Mesothelial cell of epicardium (in vitro differentiated cells): ENCODE measurements at regions not wholly inside any gene's neighbourhood (a gene's known extent, or its start where the extent isn't known, plus 50 kb on each side); places are given as distances from the start of the nearest gene placed in this dataset.

Source experiments
- DNase-seq, 2 experiments: peaks; one replicate each; pipeline ENCODE4 v3.0.0; 2021; ENCODE audit warnings: low spot score in 2 of 2; ENCODE audit not compliant: unreplicated experiment in 2 of 2
- H3K27ac Mint-ChIP-seq: 2 replicates; pipeline ENCODE4 v1.8.0; 2021; ENCODE audit warnings: mixed read lengths
- H3K27me3 Mint-ChIP-seq: 2 replicates; pipeline ENCODE4 v1.8.0; 2021; ENCODE audit warnings: low read depth, mixed read lengths
- H3K36me3 Mint-ChIP-seq: 2 replicates; pipeline ENCODE4 v1.8.0; 2021; ENCODE audit warnings: mixed read lengths
- H3K4me1 Mint-ChIP-seq: 2 replicates; pipeline ENCODE4 v1.8.0; 2021; ENCODE audit warnings: mixed read lengths
- H3K4me3 Mint-ChIP-seq: 2 replicates; pipeline ENCODE4 v1.8.0; 2021; ENCODE audit warnings: mild to moderate bottlenecking, moderate library complexity, mixed read lengths
- H3K9me3 Mint-ChIP-seq: 2 replicates; pipeline ENCODE4 v1.8.0; 2021; ENCODE audit warnings: mixed read lengths
- CTCF ChIP-seq: fragments of 200-600 bp; sonication (generic); IDR thresholded peaks from one replicate; pipeline ENCODE4 v1.5.0; 2021; ENCODE audit warnings: antibody characterized with exemption; ENCODE audit not compliant: unreplicated experiment

- no peak for TF ChIP-seq CTCF
- Mint-ChIP-seq H3K4me1 (no peaks in the 10 kb centered on the region), H3K9me3 (no peaks in the 10 kb centered on the region), H3K27ac (no peak overlapping the region), H3K36me3 (no peaks in the 10 kb centered on the region), H3K27me3 (no peaks in the 10 kb centered on the region), H3K4me3 (no peak overlapping the region)
- DNase-seq: no peak
These were observed 295.9 kb upstream of the ITGA1 start for GRCh38 chr5:52491818-52492217.

- Mint-ChIP-seq H3K27me3 (no peaks in the 10 kb centered on the region), H3K36me3 (no peaks in the 10 kb centered on the region), H3K27ac (no peak overlapping the region), H3K9me3 (no peaks in the 10 kb centered on the region), H3K4me3 (no peak overlapping the region), H3K4me1 (no peaks in the 10 kb centered on the region)
- no peak for DNase-seq
- TF ChIP-seq CTCF: no peak
These were observed 290.5 kb upstream of the ITGA1 start for GRCh38 chr5:52497133-52497693.

- H3K9me3 Mint-ChIP-seq: no peaks in the 10 kb centered on the region
- no peak overlapping the region for H3K4me3 Mint-ChIP-seq
- H3K27ac Mint-ChIP-seq: no peak overlapping the region
- TF ChIP-seq CTCF: no peak
- no peaks in the 10 kb centered on the region for H3K36me3 Mint-ChIP-seq
- no peaks in the 10 kb centered on the region for H3K27me3 Mint-ChIP-seq
- H3K4me1 Mint-ChIP-seq: peaks cover 4% of the 10 kb centered on the region
- no peak for DNase-seq
These were observed 289.1 kb upstream of the ITGA1 start for GRCh38 chr5:52498607-52499006.

- no peak overlapping the region for H3K27ac Mint-ChIP-seq
- H3K4me1 Mint-ChIP-seq: peaks cover 13% of the 10 kb centered on the region
- no peak for DNase-seq
- H3K9me3 Mint-ChIP-seq: no peaks in the 10 kb centered on the region
- TF ChIP-seq CTCF: no peak
- no peak overlapping the region for H3K4me3 Mint-ChIP-seq
- H3K36me3 Mint-ChIP-seq: no peaks in the 10 kb centered on the region
- H3K27me3 Mint-ChIP-seq: no peaks in the 10 kb centered on the region
These were observed 285.2 kb upstream of the ITGA1 start for GRCh38 chr5:52502460-52502999.

- TF ChIP-seq CTCF: no peak
- H3K9me3 Mint-ChIP-seq: no peaks in the 10 kb centered on the region
- H3K4me1 Mint-ChIP-seq: peaks cover 14% of the 10 kb centered on the region
- no peak overlapping the region for H3K27ac Mint-ChIP-seq
- no peaks in the 10 kb centered on the region for H3K36me3 Mint-ChIP-seq
- no peak for DNase-seq
- no peaks in the 10 kb centered on the region for H3K27me3 Mint-ChIP-seq
- H3K4me3 Mint-ChIP-seq: no peak overlapping the region
These were observed 283.0 kb upstream of the ITGA1 start for GRCh38 chr5:52504584-52505240.
